ENCODE measurements at regions not wholly inside any gene's neighbourhood (a gene's known extent, or its start where the extent isn't known, plus 50 kb on each side); places are given as distances from the start of the nearest gene placed in this dataset.

GRCh38 chr3:95354489-95354888 is 1291.6 kb downstream of the NSUN3 start (continued):
- TF ChIP-seq ZNF114 (CRISPR knock-in tag; IDR thresholded peaks at IDR 0.05) (no peak), JUNB (IDR thresholded peaks at IDR 0.05; ENCODE audit: unreplicated experiment) (no peak)

GRCh38 chr3:95356764-95357501 is 1294.1 kb downstream of the NSUN3 start:
- ATAC-seq: no peak
- TF ChIP-seq ZNF462 (CRISPR knock-in tag; IDR thresholded peaks at IDR 0.05) (no peak), JUNB (IDR thresholded peaks at IDR 0.05; ENCODE audit: unreplicated experiment) (no peak), CTCF (conservative IDR thresholded peaks at IDR 0.05; ENCODE audit: low read depth in 2 of 2) (no peak), CREB1 (CRISPR knock-in tag; IDR thresholded peaks at IDR 0.05; ENCODE audit: low read depth) (no peak)
- H3K36me3 ChIP-seq (ENCODE audit: insufficient read depth): no peaks in the 10 kb centered on the region
- peaks cover 30% of the 10 kb centered on the region; the same call in 2 of the 3 replicates for H3K4me1 Mint-ChIP-seq
- H3K36me3 Mint-ChIP-seq (ENCODE audit: low read depth): no peaks in the 10 kb centered on the region
- no peaks in the 10 kb centered on the region for H3F3A ChIP-seq (replicated peaks; ENCODE audit: low read depth)
- no peak overlapping the region; the same call in 1 of the 2 replicates for H3K27ac Mint-ChIP-seq
- H3K4me3 ChIP-seq: no peak overlapping the region
- no peaks in the 10 kb centered on the region for H4K20me1 ChIP-seq (replicated peaks; ENCODE audit: insufficient read depth)
- peaks cover 2% of the 10 kb centered on the region for H3K27me3 Mint-ChIP-seq (ENCODE audit: insufficient read depth, low read depth, poor library complexity)
- H3K79me2 ChIP-seq (replicated peaks; ENCODE audit: insufficient read depth): no peaks in the 10 kb centered on the region
- DNase-seq (ENCODE audit: low spot score): no peak
- no peak overlapping the region for H3K4me2 ChIP-seq
- peaks cover 52% of the 10 kb centered on the region for H3K4me1 ChIP-seq (ENCODE audit: insufficient read depth)
- no peaks in the 10 kb centered on the region for H3K9me3 Mint-ChIP-seq
- H3K9me2 ChIP-seq (ENCODE audit: insufficient read depth): no peaks in the 10 kb centered on the region
- no peak overlapping the region for H3K4me3 Mint-ChIP-seq
- no peaks in the 10 kb centered on the region for H3K27me3 ChIP-seq (ENCODE audit: insufficient read depth)
- no peak overlapping the region for H3K27ac ChIP-seq (ENCODE audit: low read depth)
- H2AFZ ChIP-seq: peak overlapping the region; percentile 53; the same call in 1 of the 2 replicates

All from GM23338 (cell line).